K562 (cell line): ENCODE measurements at regions not wholly inside any gene's neighbourhood (a gene's known extent, or its start where the extent isn't known, plus 50 kb on each side); places are given as distances from the start of the nearest gene placed in this dataset.

Experiments
- CLOCK ChIP-seq: fragments of 250-450 bp; sonication (Bioruptor Pico); IDR thresholded peaks from 2 replicates; pipeline ENCODE4 v1.4.0; 2020; ENCODE audit warnings: mild to moderate bottlenecking, moderate library complexity, borderline replicate concordance
- CTCF ChIP-seq, 3 experiments: IDR thresholded peaks in 2 of 3; conservative IDR thresholded peaks in 1 of 3; 2 replicates each; pipeline ENCODE4 v1.5.1; 2011 to 2012; ENCODE audit warnings: low read length in 3 of 3, mild to moderate bottlenecking in 3 of 3, control low read depth in 2 of 3, improper control_type of control experiment in 1 of 3, inconsistent platforms in 1 of 3, low read depth in 1 of 3, mixed read lengths in 1 of 3, moderate library complexity in 1 of 3; ENCODE audit not compliant: insufficient read depth in 2 of 3
- E2F4 ChIP-seq: sonication (generic); formaldehyde crosslinking; IDR thresholded peaks from 2 replicates; pipeline ENCODE4 v1.8.0; 2022; ENCODE audit warnings: mild to moderate bottlenecking, low read depth, missing genetic modification reagents
- MEIS2 ChIP-seq: fragments of 450-650 bp; IDR thresholded peaks from 2 replicates; pipeline ENCODE4 v1.6.1; 2014; ENCODE audit warnings: mild to moderate bottlenecking; ENCODE audit not compliant: partially characterized antibody
- NBN ChIP-seq: fragments of 450-650 bp; IDR thresholded peaks from 2 replicates; pipeline ENCODE4 v1.6.1; 2016; ENCODE audit warnings: low read depth, mild to moderate bottlenecking
- NFRKB ChIP-seq: fragments of 450-650 bp; IDR thresholded peaks from 2 replicates; pipeline ENCODE4 v1.6.1; 2016; ENCODE audit warnings: low read depth
- NFYB ChIP-seq: IDR thresholded peaks from 2 replicates; pipeline ENCODE4 v1.6.1; 2011; ENCODE audit warnings: mild to moderate bottlenecking, moderate library complexity; ENCODE audit not compliant: insufficient read length; ENCODE audit errors: extremely low read depth
- POU5F1 ChIP-seq: fragments of 150-350 bp; IDR thresholded peaks from 2 replicates; pipeline ENCODE4 v1.6.1; 2014; ENCODE audit warnings: borderline replicate concordance, low read length, low read depth, mild to moderate bottlenecking; ENCODE audit not compliant: partially characterized antibody
- RCOR1 ChIP-seq, 2 experiments: IDR thresholded peaks; 2 replicates each; pipeline ENCODE4 v1.6.1; 2012; ENCODE audit warnings: low read depth in 2 of 2, low read length in 2 of 2, borderline replicate concordance in 1 of 2, improper control_type of control experiment in 1 of 2
- TAF1 ChIP-seq: IDR thresholded peaks from 2 replicates; pipeline ENCODE4 v1.6.1; 2011; ENCODE audit warnings: mild to moderate bottlenecking, low read length, moderate library complexity; ENCODE audit not compliant: insufficient read depth, control insufficient read depth, severe bottlenecking; ENCODE audit errors: extremely low read depth
- THRAP3 ChIP-seq: fragments of 450-650 bp; IDR thresholded peaks from 2 replicates; pipeline ENCODE4 v1.6.1; 2016; ENCODE audit warnings: mild to moderate bottlenecking, inconsistent platforms, borderline replicate concordance
- VEZF1 ChIP-seq: fragments of 200-800 bp; sonication (Bioruptor generic); IDR thresholded peaks from 2 replicates; pipeline ENCODE4 v1.6.1; 2017; ENCODE audit warnings: missing genetic modification characterization, missing compliant biosample characterization
- TF ChIP-seq, protein P1 (sequence below): fragments of 450-650 bp; IDR thresholded peaks from one replicate; pipeline ENCODE4 v1.6.1; 2018; ENCODE audit warnings: mild to moderate bottlenecking, moderate library complexity; ENCODE audit not compliant: partially characterized antibody
- TF ChIP-seq, protein P2 (sequence below): fragments of 250-450 bp; sonication (Bioruptor Pico); IDR thresholded peaks from 2 replicates; pipeline ENCODE4 v1.4.0; 2020; ENCODE audit warnings: mild to moderate bottlenecking

- TF ChIP-seq TAF1, result no peak
- TF ChIP-seq, protein P1, sequence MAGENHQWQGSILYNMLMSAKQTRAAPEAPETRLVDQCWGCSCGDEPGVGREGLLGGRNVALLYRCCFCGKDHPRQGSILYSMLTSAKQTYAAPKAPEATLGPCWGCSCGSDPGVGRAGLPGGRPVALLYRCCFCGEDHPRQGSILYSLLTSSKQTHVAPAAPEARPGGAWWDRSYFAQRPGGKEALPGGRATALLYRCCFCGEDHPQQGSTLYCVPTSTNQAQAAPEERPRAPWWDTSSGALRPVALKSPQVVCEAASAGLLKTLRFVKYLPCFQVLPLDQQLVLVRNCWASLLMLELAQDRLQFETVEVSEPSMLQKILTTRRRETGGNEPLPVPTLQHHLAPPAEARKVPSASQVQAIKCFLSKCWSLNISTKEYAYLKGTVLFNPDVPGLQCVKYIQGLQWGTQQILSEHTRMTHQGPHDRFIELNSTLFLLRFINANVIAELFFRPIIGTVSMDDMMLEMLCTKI, result no peak
- TF ChIP-seq, protein P2, sequence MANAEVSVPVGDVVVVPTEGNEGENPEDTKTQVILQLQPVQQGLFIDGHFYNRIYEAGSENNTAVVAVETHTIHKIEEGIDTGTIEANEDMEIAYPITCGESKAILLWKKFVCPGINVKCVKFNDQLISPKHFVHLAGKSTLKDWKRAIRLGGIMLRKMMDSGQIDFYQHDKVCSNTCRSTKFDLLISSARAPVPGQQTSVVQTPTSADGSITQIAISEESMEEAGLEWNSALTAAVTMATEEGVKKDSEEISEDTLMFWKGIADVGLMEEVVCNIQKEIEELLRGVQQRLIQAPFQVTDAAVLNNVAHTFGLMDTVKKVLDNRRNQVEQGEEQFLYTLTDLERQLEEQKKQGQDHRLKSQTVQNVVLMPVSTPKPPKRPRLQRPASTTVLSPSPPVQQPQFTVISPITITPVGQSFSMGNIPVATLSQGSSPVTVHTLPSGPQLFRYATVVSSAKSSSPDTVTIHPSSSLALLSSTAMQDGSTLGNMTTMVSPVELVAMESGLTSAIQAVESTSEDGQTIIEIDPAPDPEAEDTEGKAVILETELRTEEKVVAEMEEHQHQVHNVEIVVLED (CRISPR knock-in tag), result no peak
- no peak for TF ChIP-seq THRAP3
- TF ChIP-seq POU5F1, result no peak
- no peak for TF ChIP-seq NFYB
- TF ChIP-seq CLOCK, result no peak
- no peak for TF ChIP-seq NBN
- TF ChIP-seq MEIS2, result no peak
- no peak for TF ChIP-seq NFRKB
- no peak for TF ChIP-seq E2F4 (CRISPR knock-in tag)
- no peak for TF ChIP-seq VEZF1 (CRISPR knock-in tag)
- no peak for TF ChIP-seq CTCF (IDR thresholded peaks at IDR 0.05 in 2 of 3, conservative IDR thresholded peaks at IDR 0.05 in 1 of 3; ENCODE audit: insufficient read depth in 2 of 3, low read depth in 1 of 3, low read length in 3 of 3)
- no peak for TF ChIP-seq RCOR1 (IDR thresholded peaks at IDR 0.05; ENCODE audit: borderline replicate concordance in 1 of 2, low read depth in 2 of 2, low read length in 2 of 2)
These were observed 197.1 kb upstream of the TMEM196 start for GRCh38 chr7:19970514-19970913.
